Breast epithelium (tissue), 3 donors: ENCODE measurements at regions not wholly inside any gene's neighbourhood (a gene's known extent, or its start where the extent isn't known, plus 50 kb on each side); places are given as distances from the start of the nearest gene placed in this dataset.

Experiments
- POLR2AphosphoS5 ChIP-seq, 3 donors: sonication (generic); formaldehyde crosslinking; IDR thresholded peaks; one replicate each; pipeline ENCODE4 v1.6.1; 2017; ENCODE audit warnings: antibody characterized with exemption in 3 of 3
- TF ChIP-seq, protein P1 (sequence below), 3 donors: fragments of 450-650 bp; IDR thresholded peaks; one replicate each; pipeline ENCODE4 v1.5.1; 2016 to 2017; ENCODE audit warnings: antibody characterized with exemption in 3 of 3, mild to moderate bottlenecking in 3 of 3, moderate library complexity in 3 of 3

DNA sequence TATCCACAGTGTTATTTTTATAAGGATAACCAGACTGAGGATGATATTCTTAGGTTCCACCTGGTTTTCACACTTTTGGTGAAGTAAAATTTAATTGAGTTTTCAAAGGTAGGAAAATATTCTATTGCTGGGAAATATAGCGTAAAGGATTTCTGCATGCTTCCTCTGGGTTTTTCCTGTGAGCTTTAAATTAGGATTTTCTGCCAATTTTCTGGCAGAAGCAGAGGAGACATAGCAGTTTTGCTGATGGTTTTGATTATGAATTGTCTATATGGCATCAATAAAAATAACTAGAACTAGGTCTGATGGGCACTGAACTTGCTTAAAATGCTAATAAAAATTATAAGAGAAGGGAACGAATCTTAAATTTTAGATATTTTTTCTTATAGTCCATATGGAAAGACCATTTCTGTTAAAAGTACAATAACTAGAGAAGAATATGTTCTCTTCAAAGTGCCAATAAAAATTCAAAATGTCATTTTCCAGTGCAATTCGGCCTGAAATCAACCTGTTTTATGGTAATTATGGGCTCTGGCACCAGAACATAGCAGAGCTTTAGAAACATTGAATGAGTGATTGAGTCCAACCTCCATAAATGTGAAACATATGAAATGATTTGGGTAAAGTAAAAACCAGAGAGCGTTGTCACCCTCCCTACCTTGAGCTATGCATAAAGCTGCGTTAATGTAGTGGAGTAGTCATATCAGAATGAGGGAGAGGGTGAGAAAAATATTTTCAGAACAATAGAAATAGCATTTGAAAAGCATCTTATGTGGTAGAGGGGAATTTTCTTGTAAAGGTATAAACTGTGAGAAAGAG is 279.7 kb downstream of the SPRY1 start:
- TF ChIP-seq POLR2AphosphoS5 (IDR thresholded peaks at IDR 0.05) = no peak
- TF ChIP-seq, protein P1, sequence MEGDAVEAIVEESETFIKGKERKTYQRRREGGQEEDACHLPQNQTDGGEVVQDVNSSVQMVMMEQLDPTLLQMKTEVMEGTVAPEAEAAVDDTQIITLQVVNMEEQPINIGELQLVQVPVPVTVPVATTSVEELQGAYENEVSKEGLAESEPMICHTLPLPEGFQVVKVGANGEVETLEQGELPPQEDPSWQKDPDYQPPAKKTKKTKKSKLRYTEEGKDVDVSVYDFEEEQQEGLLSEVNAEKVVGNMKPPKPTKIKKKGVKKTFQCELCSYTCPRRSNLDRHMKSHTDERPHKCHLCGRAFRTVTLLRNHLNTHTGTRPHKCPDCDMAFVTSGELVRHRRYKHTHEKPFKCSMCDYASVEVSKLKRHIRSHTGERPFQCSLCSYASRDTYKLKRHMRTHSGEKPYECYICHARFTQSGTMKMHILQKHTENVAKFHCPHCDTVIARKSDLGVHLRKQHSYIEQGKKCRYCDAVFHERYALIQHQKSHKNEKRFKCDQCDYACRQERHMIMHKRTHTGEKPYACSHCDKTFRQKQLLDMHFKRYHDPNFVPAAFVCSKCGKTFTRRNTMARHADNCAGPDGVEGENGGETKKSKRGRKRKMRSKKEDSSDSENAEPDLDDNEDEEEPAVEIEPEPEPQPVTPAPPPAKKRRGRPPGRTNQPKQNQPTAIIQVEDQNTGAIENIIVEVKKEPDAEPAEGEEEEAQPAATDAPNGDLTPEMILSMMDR (IDR thresholded peaks at IDR 0.05) = no peak
